IMR-90 (cell line): ENCODE measurements at regions not wholly inside any gene's neighbourhood (a gene's known extent, or its start where the extent isn't known, plus 50 kb on each side); places are given as distances from the start of the nearest gene placed in this dataset.

Source experiments
- BHLHE40 ChIP-seq: fragments of 150-350 bp; IDR thresholded peaks from 2 replicates; pipeline ENCODE4 v1.6.1; 2016; ENCODE audit warnings: mild to moderate bottlenecking, low read depth, low read length
- CEBPB ChIP-seq: IDR thresholded peaks from 2 replicates; pipeline ENCODE4 v1.6.1; 2012; ENCODE audit warnings: low read depth, low read length, improper control_type of control experiment
- CHD1 ChIP-seq: IDR thresholded peaks from 2 replicates; pipeline ENCODE4 v1.6.1; 2012; ENCODE audit warnings: low read depth, low read length, improper control_type of control experiment
- CTCF ChIP-seq: conservative IDR thresholded peaks from 2 replicates; pipeline ENCODE4 v1.5.1; 2012; ENCODE audit warnings: mild to moderate bottlenecking, low read depth, low read length, improper control_type of control experiment
- FOS ChIP-seq: fragments of 150-350 bp; IDR thresholded peaks from 2 replicates; pipeline ENCODE4 v1.6.1; 2016; ENCODE audit warnings: low read depth, low read length
- MAZ ChIP-seq: IDR thresholded peaks from 2 replicates; pipeline ENCODE4 v1.6.1; 2012; ENCODE audit warnings: low read depth, mild to moderate bottlenecking, low read length, improper control_type of control experiment, moderate library complexity, borderline replicate concordance
- MXI1 ChIP-seq: IDR thresholded peaks from 2 replicates; pipeline ENCODE4 v1.6.1; 2012; ENCODE audit warnings: low read depth, mild to moderate bottlenecking, low read length, moderate library complexity, borderline replicate concordance
- NFE2L2 ChIP-seq: fragments of 150-350 bp; IDR thresholded peaks from 2 replicates; pipeline ENCODE4 v1.6.1; 2016; ENCODE audit warnings: low read depth, mild to moderate bottlenecking, low read length
- POLR2A ChIP-seq: IDR thresholded peaks from 2 replicates; pipeline ENCODE4 v1.6.1; 2012; ENCODE audit warnings: mild to moderate bottlenecking, low read depth, low read length
- RCOR1 ChIP-seq: IDR thresholded peaks from 2 replicates; pipeline ENCODE4 v1.6.1; 2012; ENCODE audit warnings: mild to moderate bottlenecking, low read length, improper control_type of control experiment; ENCODE audit not compliant: insufficient replicate concordance
- RFX5 ChIP-seq: IDR thresholded peaks from 2 replicates; pipeline ENCODE4 v1.8.0; 2012; ENCODE audit warnings: low read depth, mild to moderate bottlenecking, low read length, moderate library complexity
- USF2 ChIP-seq: fragments of 150-350 bp; IDR thresholded peaks from 2 replicates; pipeline ENCODE4 v1.6.1; 2017; ENCODE audit warnings: mild to moderate bottlenecking, antibody characterized with exemption, low read length, low read depth

GRCh38 chr3:118550556-118550955 is 484.1 kb downstream of the IGSF11 start:
- TF ChIP-seq POLR2A (no peak), CTCF (no peak), RCOR1 (no peak), MXI1 (no peak), RFX5 (no peak), CHD1 (no peak), NFE2L2 (no peak), CEBPB (no peak), BHLHE40 (no peak), FOS (no peak), MAZ (no peak), USF2 (no peak)
